Fibroblast of lung (primary cell): ENCODE measurements at regions not wholly inside any gene's neighbourhood (a gene's known extent, or its start where the extent isn't known, plus 50 kb on each side); places are given as distances from the start of the nearest gene placed in this dataset.

ENCODE experiments used
- DNase-seq, 2 donors: peaks; one replicate each; pipeline versions ENCODE4 v3.0.0 to v3.0.0-alpha.2; 2010; ENCODE audit warnings: low read depth in 2 of 2
- H2AFZ ChIP-seq: 2 replicates; pipeline ENCODE4 v1.5.1; 2012; ENCODE audit warnings: low read length, control low read depth, inconsistent platforms
- H3K27ac ChIP-seq: 2 replicates; pipeline ENCODE4 v1.5.1; 2011; ENCODE audit warnings: low read length, control low read depth; ENCODE audit not compliant: insufficient read depth
- H3K27me3 ChIP-seq: 2 replicates; pipeline ENCODE4 v1.5.1; 2011; ENCODE audit warnings: mild to moderate bottlenecking, low read length; ENCODE audit not compliant: control insufficient read depth, insufficient read depth
- H3K36me3 ChIP-seq: 2 replicates; pipeline ENCODE4 v1.5.1; 2011; ENCODE audit warnings: low read length; ENCODE audit not compliant: control insufficient read depth, insufficient read depth
- H3K4me1 ChIP-seq: 2 replicates; pipeline ENCODE4 v1.5.1; 2011; ENCODE audit warnings: low read length; ENCODE audit not compliant: control insufficient read depth, insufficient read depth; ENCODE audit errors: extremely low read depth
- H3K4me2 ChIP-seq: 2 replicates; pipeline ENCODE4 v1.5.1; 2011; ENCODE audit warnings: low read length, control low read depth; ENCODE audit not compliant: insufficient read depth; ENCODE audit errors: extremely low read depth
- H3K4me3 ChIP-seq, 4 experiments: fragments of 200-600 bp in 1 of 4; sonication (generic) in 1 of 4; replicated peaks in 1 of 4; 2 replicates each; pipeline ENCODE4 v1.5.1; 2011 to 2016; ENCODE audit warnings: low read length in 4 of 4, low read depth in 3 of 4, mild to moderate bottlenecking in 3 of 4, control low read depth in 2 of 4, inconsistent platforms in 1 of 4, mixed read lengths in 1 of 4; ENCODE audit not compliant: insufficient read depth in 1 of 4; ENCODE audit errors: control extremely low read depth in 1 of 4
- H3K79me2 ChIP-seq: 2 replicates; pipeline ENCODE4 v1.5.1; 2012; ENCODE audit warnings: mild to moderate bottlenecking, low read length, inconsistent platforms; ENCODE audit not compliant: control insufficient read depth, insufficient read depth
- H3K9ac ChIP-seq: 2 replicates; pipeline ENCODE4 v1.5.1; 2011; ENCODE audit warnings: mild to moderate bottlenecking, low read length, control low read depth; ENCODE audit not compliant: insufficient read depth
- H3K9me3 ChIP-seq: 2 replicates; pipeline ENCODE4 v1.5.1; 2012; ENCODE audit warnings: low read depth, low read length; ENCODE audit not compliant: control insufficient read depth, insufficient read depth
- H4K20me1 ChIP-seq: 2 replicates; pipeline ENCODE4 v1.5.1; 2011; ENCODE audit warnings: low read length; ENCODE audit not compliant: control insufficient read depth, insufficient read depth; ENCODE audit errors: extremely low read depth
- EZH2 ChIP-seq: IDR thresholded peaks from 2 replicates; pipeline ENCODE4 v1.5.1; 2012; ENCODE audit warnings: low read length, control low read depth, mild to moderate bottlenecking; ENCODE audit errors: missing control alignments
- TF ChIP-seq, protein P1 (sequence below), 2 donors: IDR thresholded peaks in 1 of 2; conservative IDR thresholded peaks in 1 of 2; 1 replicate in 1 of 2; 2 replicates in 1 of 2; pipeline ENCODE4 v1.5.1; 2011 to 2012; ENCODE audit warnings: low read length in 2 of 2, control low read depth in 1 of 2, inconsistent platforms in 1 of 2, low read depth in 1 of 2, mild to moderate bottlenecking in 1 of 2

- Histone ChIP-seq H3K27me3 (no peaks in the 10 kb centered on the region), H3K79me2 (no peaks in the 10 kb centered on the region), H3K9me3 (no peaks in the 10 kb centered on the region), H2AFZ (no peak overlapping the region), H3K9ac (no peak overlapping the region), H3K4me1 (no peaks in the 10 kb centered on the region), H3K4me3 (no peak overlapping the region), H3K36me3 (no peaks in the 10 kb centered on the region), H3K27ac (no peak overlapping the region), H4K20me1 (no peaks in the 10 kb centered on the region), H3K4me2 (no peak overlapping the region)
- no peak for DNase-seq
- TF ChIP-seq, protein P1, sequence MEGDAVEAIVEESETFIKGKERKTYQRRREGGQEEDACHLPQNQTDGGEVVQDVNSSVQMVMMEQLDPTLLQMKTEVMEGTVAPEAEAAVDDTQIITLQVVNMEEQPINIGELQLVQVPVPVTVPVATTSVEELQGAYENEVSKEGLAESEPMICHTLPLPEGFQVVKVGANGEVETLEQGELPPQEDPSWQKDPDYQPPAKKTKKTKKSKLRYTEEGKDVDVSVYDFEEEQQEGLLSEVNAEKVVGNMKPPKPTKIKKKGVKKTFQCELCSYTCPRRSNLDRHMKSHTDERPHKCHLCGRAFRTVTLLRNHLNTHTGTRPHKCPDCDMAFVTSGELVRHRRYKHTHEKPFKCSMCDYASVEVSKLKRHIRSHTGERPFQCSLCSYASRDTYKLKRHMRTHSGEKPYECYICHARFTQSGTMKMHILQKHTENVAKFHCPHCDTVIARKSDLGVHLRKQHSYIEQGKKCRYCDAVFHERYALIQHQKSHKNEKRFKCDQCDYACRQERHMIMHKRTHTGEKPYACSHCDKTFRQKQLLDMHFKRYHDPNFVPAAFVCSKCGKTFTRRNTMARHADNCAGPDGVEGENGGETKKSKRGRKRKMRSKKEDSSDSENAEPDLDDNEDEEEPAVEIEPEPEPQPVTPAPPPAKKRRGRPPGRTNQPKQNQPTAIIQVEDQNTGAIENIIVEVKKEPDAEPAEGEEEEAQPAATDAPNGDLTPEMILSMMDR (conservative IDR thresholded peaks at IDR 0.05 in 1 of 2, IDR thresholded peaks at IDR 0.05 in 1 of 2; ENCODE audit: low read depth in 1 of 2, low read length in 2 of 2) = no peak
- no peak for TF ChIP-seq EZH2
Observed at GRCh38 chr16:51317575-51317974, 166.5 kb upstream of the SALL1 start.

DNA sequence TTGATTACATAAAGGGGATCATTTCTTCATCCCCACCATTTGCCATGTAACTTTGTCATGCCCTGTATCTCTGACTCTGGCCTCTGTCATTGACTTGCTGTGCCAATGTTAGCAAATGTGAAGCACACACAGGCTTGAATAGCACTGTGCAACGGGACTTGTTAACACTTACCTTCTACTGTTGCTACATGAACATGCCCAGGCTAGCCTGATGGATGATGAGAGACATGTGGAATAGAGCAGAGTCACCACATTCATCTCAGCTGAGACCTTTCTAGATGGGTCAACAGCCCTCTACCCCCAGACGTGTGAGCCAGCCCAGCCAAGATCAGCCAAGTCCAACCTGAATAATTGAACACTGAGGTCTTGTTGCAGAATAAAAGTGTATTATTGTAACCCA is 162.1 kb upstream of the SALL1 start:
- no peaks in the 10 kb centered on the region for H3K27me3 ChIP-seq
- no peaks in the 10 kb centered on the region for H3K4me1 ChIP-seq
- no peak overlapping the region for H3K27ac ChIP-seq
- no peaks in the 10 kb centered on the region for H4K20me1 ChIP-seq
- no peaks in the 10 kb centered on the region for H3K9me3 ChIP-seq
- no peak overlapping the region for H3K4me3 ChIP-seq
- no peak overlapping the region for H3K4me2 ChIP-seq
- no peak overlapping the region for H2AFZ ChIP-seq
- DNase-seq = no peak
- no peak overlapping the region for H3K9ac ChIP-seq
- no peaks in the 10 kb centered on the region for H3K79me2 ChIP-seq
- TF ChIP-seq EZH2 = no peak
- TF ChIP-seq, protein P1 (conservative IDR thresholded peaks at IDR 0.05 in 1 of 2, IDR thresholded peaks at IDR 0.05 in 1 of 2; ENCODE audit: low read depth in 1 of 2, low read length in 2 of 2) = no peak
- H3K36me3 ChIP-seq = no peaks in the 10 kb centered on the region

DNA sequence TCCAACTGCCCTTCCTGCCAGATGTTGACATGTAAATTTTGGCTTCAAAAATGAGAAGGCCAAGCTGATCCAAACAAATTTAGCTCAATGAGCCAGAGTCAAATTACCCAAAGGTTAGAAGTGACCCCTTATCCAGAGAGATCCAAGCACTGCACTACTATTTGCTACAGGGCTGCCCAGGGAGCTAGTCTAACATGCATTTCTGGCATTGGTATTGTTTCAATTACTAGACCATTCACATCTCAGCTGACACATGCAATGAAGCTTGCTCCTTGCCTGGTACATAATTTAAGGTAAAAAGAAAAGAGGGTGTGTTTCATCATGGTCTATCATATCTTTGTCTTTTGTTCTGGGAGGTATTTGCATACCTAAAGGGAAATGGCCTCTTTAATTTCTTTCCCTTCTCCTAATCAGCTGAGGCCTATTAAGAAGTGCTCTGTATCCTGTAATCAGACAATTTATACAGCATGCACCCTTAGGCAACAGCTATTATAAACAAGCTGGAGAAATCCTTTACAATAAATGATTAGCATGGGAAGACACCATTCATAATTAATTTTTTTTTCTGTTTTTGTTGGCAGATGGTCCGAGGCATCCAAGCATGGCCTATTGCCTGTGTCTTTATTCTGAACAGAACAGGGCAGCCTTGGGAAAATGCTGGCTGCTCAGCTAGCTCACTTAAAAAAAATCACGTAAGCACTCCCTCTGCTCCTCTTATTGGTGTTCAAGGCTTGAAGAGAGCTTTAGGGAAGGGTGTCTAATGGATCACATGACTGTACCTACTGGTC is 161.5 kb upstream of the SALL1 start:
- H4K20me1 ChIP-seq = no peaks in the 10 kb centered on the region
- no peaks in the 10 kb centered on the region for H3K9me3 ChIP-seq
- no peak for DNase-seq
- no peak overlapping the region for H3K4me2 ChIP-seq
- no peaks in the 10 kb centered on the region for H3K36me3 ChIP-seq
- H3K27ac ChIP-seq = no peak overlapping the region
- no peak overlapping the region for H3K9ac ChIP-seq
- no peak overlapping the region for H3K4me3 ChIP-seq
- H2AFZ ChIP-seq = no peak overlapping the region
- H3K27me3 ChIP-seq = no peaks in the 10 kb centered on the region
- no peak for TF ChIP-seq EZH2
- TF ChIP-seq, protein P1 (conservative IDR thresholded peaks at IDR 0.05 in 1 of 2, IDR thresholded peaks at IDR 0.05 in 1 of 2; ENCODE audit: low read depth in 1 of 2, low read length in 2 of 2) = no peak
- no peaks in the 10 kb centered on the region for H3K79me2 ChIP-seq
- H3K4me1 ChIP-seq = no peaks in the 10 kb centered on the region
